Thyroid gland (tissue), 4 donors: ENCODE measurements at regions not wholly inside any gene's neighbourhood (a gene's known extent, or its start where the extent isn't known, plus 50 kb on each side); places are given as distances from the start of the nearest gene placed in this dataset.

Source experiments
- POLR2A ChIP-seq, 2 donors: fragments of 450-650 bp; IDR thresholded peaks; one replicate each; pipeline ENCODE4 v1.6.1; 2017; ENCODE audit warnings: antibody characterized with exemption in 2 of 2, mild to moderate bottlenecking in 2 of 2, moderate library complexity in 1 of 2
- TF ChIP-seq, protein P1 (sequence below), 6 experiments: fragments of 200-600 bp in 3 of 6; fragments of 450-650 bp in 3 of 6; sonication (generic) in 3 of 6; IDR thresholded peaks; one replicate each; pipeline ENCODE4 v1.5.1; 2016 to 2019; ENCODE audit warnings: antibody characterized with exemption in 6 of 6, mild to moderate bottlenecking in 2 of 6, inconsistent platforms in 1 of 6, moderate library complexity in 1 of 6

DNA sequence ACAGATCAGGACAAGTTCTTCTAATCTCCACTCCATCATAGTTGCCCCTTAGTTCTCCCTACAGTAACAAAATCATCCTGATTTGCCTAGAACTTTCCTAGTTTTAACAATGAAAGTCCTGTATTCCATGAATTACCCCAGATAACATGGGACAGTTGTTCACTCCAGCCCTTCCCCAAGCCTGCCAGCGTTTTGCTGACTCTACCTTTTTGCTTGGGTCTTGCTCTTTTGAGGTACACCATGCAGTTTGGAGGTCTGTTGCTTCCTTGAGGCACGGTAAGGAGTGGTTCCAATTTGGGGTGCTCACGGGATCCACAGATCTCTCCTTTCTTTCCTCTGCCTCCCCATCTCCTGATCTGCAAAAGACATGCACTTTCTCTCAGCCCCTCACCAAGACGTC is 61.6 kb upstream of the DYRK2 start:
- no peak for TF ChIP-seq POLR2A (IDR thresholded peaks at IDR 0.05)
- TF ChIP-seq, protein P1, sequence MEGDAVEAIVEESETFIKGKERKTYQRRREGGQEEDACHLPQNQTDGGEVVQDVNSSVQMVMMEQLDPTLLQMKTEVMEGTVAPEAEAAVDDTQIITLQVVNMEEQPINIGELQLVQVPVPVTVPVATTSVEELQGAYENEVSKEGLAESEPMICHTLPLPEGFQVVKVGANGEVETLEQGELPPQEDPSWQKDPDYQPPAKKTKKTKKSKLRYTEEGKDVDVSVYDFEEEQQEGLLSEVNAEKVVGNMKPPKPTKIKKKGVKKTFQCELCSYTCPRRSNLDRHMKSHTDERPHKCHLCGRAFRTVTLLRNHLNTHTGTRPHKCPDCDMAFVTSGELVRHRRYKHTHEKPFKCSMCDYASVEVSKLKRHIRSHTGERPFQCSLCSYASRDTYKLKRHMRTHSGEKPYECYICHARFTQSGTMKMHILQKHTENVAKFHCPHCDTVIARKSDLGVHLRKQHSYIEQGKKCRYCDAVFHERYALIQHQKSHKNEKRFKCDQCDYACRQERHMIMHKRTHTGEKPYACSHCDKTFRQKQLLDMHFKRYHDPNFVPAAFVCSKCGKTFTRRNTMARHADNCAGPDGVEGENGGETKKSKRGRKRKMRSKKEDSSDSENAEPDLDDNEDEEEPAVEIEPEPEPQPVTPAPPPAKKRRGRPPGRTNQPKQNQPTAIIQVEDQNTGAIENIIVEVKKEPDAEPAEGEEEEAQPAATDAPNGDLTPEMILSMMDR (IDR thresholded peaks at IDR 0.05): no peak
